HCT116 (cell line): ENCODE measurements at regions not wholly inside any gene's neighbourhood (a gene's known extent, or its start where the extent isn't known, plus 50 kb on each side); places are given as distances from the start of the nearest gene placed in this dataset.

ENCODE experiments used
- ATAC-seq: fragments of 200-7000 bp; cut with Tn5 transposase; 2 replicates; pipeline ENCODE4 v1.9.1; 2020; ENCODE audit warnings: mild to moderate bottlenecking, moderate library complexity
- BruUV-seq: library from RNA; stranded (reverse); fragments of 400-500 nt; replicated peaks from 2 replicates; lab custom pipeline; 2021; lab: Mats Ljungman, UMichigan
- CTCF ChIA-PET: fragments of 300-600 bp; sonication (Branson Sonifier 250); formaldehyde crosslinking; loops from one replicate; lab custom pipeline; 2021; ENCODE audit warnings: antibody characterized with exemption; lab: Charles Lee
- POLR2A ChIA-PET: fragments of 300-600, 350-600 bp; sonication (Branson Sonifier 250); formaldehyde crosslinking; loops from one replicate; lab custom pipeline; 2021; ENCODE audit warnings: antibody characterized with exemption; lab: Charles Lee
- RAD21 ChIA-PET, 2 experiments: fragments of 300-600 bp; sonication (Branson Sonifier 250); formaldehyde crosslinking; loops; one replicate each; lab custom pipeline; 2023; ENCODE audit warnings: low total read pairs in 2 of 2; ENCODE audit not compliant: uncharacterized antibody in 2 of 2, unreplicated experiment in 2 of 2, low non-redundant PET in 1 of 2; lab: Charles Lee
- DNase-seq: peaks from one replicate; pipeline ENCODE4 v3.0.0-alpha.2; 2010; ENCODE audit warnings: low read depth, low spot score
- H2AFZ ChIP-seq: fragments of 200-600 bp; shearing (Covaris generic), sonication (generic); 2 replicates; pipeline ENCODE4 v1.6.1; 2017; ENCODE audit warnings: low read depth, mixed run types, mixed read lengths, antibody characterized with exemption, low read length; ENCODE audit not compliant: poor library complexity, severe bottlenecking
- H3K27ac ChIP-seq: 2 replicates; pipeline ENCODE4 v1.5.1; 2012; ENCODE audit warnings: low read depth, low read length
- H3K27me3 ChIP-seq: fragments of 200-600 bp; sonication (generic); 2 replicates; pipeline ENCODE4 v1.6.1; 2016; ENCODE audit warnings: mixed run types, low read length, mixed read lengths; ENCODE audit not compliant: insufficient read depth
- H3K36me3 ChIP-seq, 2 experiments: fragments of 200-500 bp in 1 of 2; fragments of 200-600 bp in 1 of 2; sonication (Bioruptor generic) in 1 of 2; sonication (generic) in 1 of 2; 2 replicates each; pipeline versions ENCODE4 v1.5.1 to v1.6.1; 2014 to 2016; ENCODE audit warnings: low read length in 2 of 2, inconsistent platforms in 1 of 2, mixed read lengths in 1 of 2, mixed run types in 1 of 2; ENCODE audit not compliant: insufficient read depth in 2 of 2, control insufficient read depth in 1 of 2
- H3K4me1 ChIP-seq, 2 experiments: fragments of 200-600 bp in 1 of 2; sonication (generic) in 1 of 2; 2 replicates each; pipeline versions ENCODE4 v1.5.1 to v1.6.1; 2012 to 2017; ENCODE audit warnings: low read length in 2 of 2, inconsistent platforms in 1 of 2, mild to moderate bottlenecking in 1 of 2, mixed read lengths in 1 of 2, mixed run types in 1 of 2, moderate library complexity in 1 of 2; ENCODE audit not compliant: insufficient read depth in 2 of 2, control insufficient read depth in 1 of 2
- H3K4me2 ChIP-seq: fragments of 200-600 bp; sonication (generic); 2 replicates; pipeline ENCODE4 v1.6.1; 2017; ENCODE audit warnings: mixed run types, low read length, mixed read lengths
- H3K4me3 ChIP-seq, 2 experiments: fragments of 200-600 bp in 1 of 2; sonication (generic) in 1 of 2; replicated peaks in 1 of 2; 2 replicates each; pipeline ENCODE4 v1.5.1; 2011 to 2016; ENCODE audit warnings: low read length in 2 of 2, control low read depth in 1 of 2, low read depth in 1 of 2, mild to moderate bottlenecking in 1 of 2, mixed read lengths in 1 of 2, mixed run types in 1 of 2
- H3K79me2 ChIP-seq: fragments of 200-600 bp; sonication (generic); 2 replicates; pipeline ENCODE4 v1.6.1; 2017; ENCODE audit warnings: mild to moderate bottlenecking, mixed run types, low read length, moderate library complexity, mixed read lengths; ENCODE audit not compliant: insufficient read depth
- H3K9ac ChIP-seq: fragments of 200-600 bp; sonication (generic); 2 replicates; pipeline ENCODE4 v1.6.1; 2016; ENCODE audit warnings: low read length, mixed read lengths
- H3K9me2 ChIP-seq: fragments of 200-600 bp; sonication (generic), shearing (Covaris generic); 2 replicates; pipeline ENCODE4 v1.6.1; 2017; ENCODE audit warnings: mixed run types, mild to moderate bottlenecking, moderate library complexity; ENCODE audit not compliant: insufficient read depth
- H3K9me3 ChIP-seq, 2 experiments: fragments of 200-500 bp in 1 of 2; fragments of 200-600 bp in 1 of 2; sonication (Bioruptor generic) in 1 of 2; sonication (generic) in 1 of 2; 2 replicates each; pipeline ENCODE4 v1.6.1; 2014 to 2017; ENCODE audit warnings: low read length in 2 of 2, mixed read lengths in 2 of 2, inconsistent platforms in 1 of 2, low read depth in 1 of 2, mild to moderate bottlenecking in 1 of 2, mixed run types in 1 of 2, moderate library complexity in 1 of 2; ENCODE audit not compliant: control insufficient read depth in 1 of 2, insufficient read depth in 1 of 2
- H4K20me1 ChIP-seq: fragments of 200-600 bp; sonication (generic), shearing (Covaris generic); 2 replicates; pipeline ENCODE4 v1.6.1; 2017; ENCODE audit warnings: mixed run types, mild to moderate bottlenecking, moderate library complexity; ENCODE audit not compliant: insufficient read depth
- ATF3 ChIP-seq: IDR thresholded peaks from 2 replicates; pipeline ENCODE4 v1.6.1; 2012
- CEBPB ChIP-seq: IDR thresholded peaks from 2 replicates; pipeline ENCODE4 v1.6.1; 2012; ENCODE audit warnings: low read depth
- EGR1 ChIP-seq: IDR thresholded peaks from 2 replicates; pipeline ENCODE4 v1.6.1; 2012; ENCODE audit warnings: low read depth
- ELF1 ChIP-seq: IDR thresholded peaks from 2 replicates; pipeline ENCODE4 v1.6.1; 2012; ENCODE audit warnings: low read depth, borderline replicate concordance
- EZH2 ChIP-seq: fragments of 200-600 bp; sonication (generic); IDR thresholded peaks from 2 replicates; pipeline ENCODE4 v1.6.1; 2017; ENCODE audit warnings: antibody characterized with exemption, mixed run types
- FOSL1 ChIP-seq: IDR thresholded peaks from 2 replicates; pipeline ENCODE4 v1.6.1; 2012; ENCODE audit warnings: low read depth
- POLR2A ChIP-seq: IDR thresholded peaks from 2 replicates; pipeline ENCODE4 v1.7.0; 2011; ENCODE audit warnings: borderline replicate concordance; ENCODE audit not compliant: insufficient read depth, insufficient read length; ENCODE audit errors: extremely low read depth
- POLR2AphosphoS5 ChIP-seq: IDR thresholded peaks from 2 replicates; pipeline ENCODE4 v1.6.1; 2011; ENCODE audit warnings: mild to moderate bottlenecking, low read depth, low read length, moderate library complexity
- RAD21 ChIP-seq: IDR thresholded peaks from 2 replicates; pipeline ENCODE4 v1.6.1; 2012; ENCODE audit warnings: low read depth, mild to moderate bottlenecking
- SIN3A ChIP-seq: IDR thresholded peaks from 2 replicates; pipeline ENCODE4 v1.6.1; 2012; ENCODE audit warnings: low read depth
- SP1 ChIP-seq: IDR thresholded peaks from 2 replicates; pipeline ENCODE4 v1.6.1; 2012; ENCODE audit warnings: low read depth
- SRF ChIP-seq: IDR thresholded peaks from 2 replicates; pipeline ENCODE4 v1.6.1; 2012; ENCODE audit warnings: low read depth
- TCF7L2 ChIP-seq: IDR thresholded peaks from 2 replicates; pipeline ENCODE4 v1.7.0; 2011; ENCODE audit warnings: borderline replicate concordance, inconsistent platforms; ENCODE audit not compliant: insufficient read depth, insufficient read length; ENCODE audit errors: extremely low read depth
- ZBTB33 ChIP-seq: IDR thresholded peaks from 2 replicates; pipeline ENCODE4 v1.6.1; 2011; ENCODE audit warnings: mild to moderate bottlenecking, low read length, moderate library complexity; ENCODE audit not compliant: insufficient replicate concordance; ENCODE audit errors: extremely low read depth
- ZFX ChIP-seq: fragments of 450-650 bp; IDR thresholded peaks from 2 replicates; pipeline ENCODE4 v1.6.1; 2017
- intact Hi-C: fragments of 100-400 bp; cut with micrococcal nuclease; formaldehyde crosslinking; loops from 2 replicates; pipeline ENCODE4 v1.10.0; 2022

- TF ChIP-seq ELF1 (no peak), POLR2A (no peak), POLR2AphosphoS5 (no peak), ATF3 (no peak), EGR1 (no peak), SP1 (no peak), FOSL1 (no peak), EZH2 (no peak)
- TF ChIP-seq, all 23 proteins: peak for 0
Measured at GRCh38 chr2:122532072-122532344, 776.6 kb downstream of the TSN start (continued).

GRCh38 chr2:122532481-122532880 is 777.0 kb downstream of the TSN start:
- no TSS peak for BruUV-seq
- Histone ChIP-seq H3K4me2 (no peak overlapping the region), H3K27me3 (no peaks in the 10 kb centered on the region), H3K36me3 (no peaks in the 10 kb centered on the region), H3K27ac (no peak overlapping the region), H3K9ac (no peak overlapping the region), H3K9me2 (no peaks in the 10 kb centered on the region), H4K20me1 (no peaks in the 10 kb centered on the region), H3K79me2 (no peaks in the 10 kb centered on the region), H3K4me3 (no peak overlapping the region), H3K4me1 (no peaks in the 10 kb centered on the region), H2AFZ (no peak overlapping the region), H3K9me3 (peaks cover 0 to 20% of the 10 kb centered on the region in 2 experiments; a peak in 2 of 4 replicates)
- POLR2A ChIA-PET = no interaction called here
- ATAC-seq (no peak), DNase-seq (no peak)
- RAD21 ChIA-PET = no interaction called here
- intact Hi-C loops = no loop called here
- CTCF ChIA-PET = no interaction called here
- no peak for TF ChIP-seq TCF7L2
- TF ChIP-seq ZFX = no peak
- TF ChIP-seq ZBTB33 = no peak
- no peak for TF ChIP-seq FOSL1
- TF ChIP-seq ATF3 = no peak
- no peak for TF ChIP-seq SIN3A
- no peak for TF ChIP-seq CEBPB
- TF ChIP-seq POLR2AphosphoS5 = no peak
- TF ChIP-seq RAD21 = no peak
- TF ChIP-seq SRF = no peak
